ENCODE measurements at regions not wholly inside any gene's neighbourhood (a gene's known extent, or its start where the extent isn't known, plus 50 kb on each side); places are given as distances from the start of the nearest gene placed in this dataset.

- DNase-seq (ENCODE audit: low read depth) (no peak), FAIRE-seq (no peak)
- Histone ChIP-seq H3K4me3 (ENCODE audit: low read depth, low read length) (no peak overlapping the region), H3K36me3 (ENCODE audit: control insufficient read depth, insufficient read depth, low read length) (no peaks in the 10 kb centered on the region), H3K27me3 (ENCODE audit: control insufficient read depth, insufficient read depth, low read length) (no peaks in the 10 kb centered on the region)
- TF ChIP-seq CTCF (IDR thresholded peaks at IDR 0.05; ENCODE audit: insufficient read depth, low read length, severe bottlenecking): no peak
These were observed 96.4 kb upstream of the CNKSR3 start for GRCh38 chr6:154606860-154607259.

GRCh38 chr6:154611241-154611640 is 100.8 kb upstream of the CNKSR3 start:
- no peak for TF ChIP-seq CTCF (IDR thresholded peaks at IDR 0.05; ENCODE audit: insufficient read depth, low read length, severe bottlenecking)
- DNase-seq (ENCODE audit: low read depth): no peak
- FAIRE-seq: no peak
- no peak overlapping the region for H3K4me3 ChIP-seq (ENCODE audit: low read depth, low read length)
- H3K27me3 ChIP-seq (ENCODE audit: control insufficient read depth, insufficient read depth, low read length): no peaks in the 10 kb centered on the region
- no peaks in the 10 kb centered on the region for H3K36me3 ChIP-seq (ENCODE audit: control insufficient read depth, insufficient read depth, low read length)

GRCh38 chr6:154611847-154612246 is 101.4 kb upstream of the CNKSR3 start:
- H3K27me3 ChIP-seq (ENCODE audit: control insufficient read depth, insufficient read depth, low read length): no peaks in the 10 kb centered on the region
- DNase-seq (ENCODE audit: low read depth): no peak
- no peak for TF ChIP-seq CTCF (IDR thresholded peaks at IDR 0.05; ENCODE audit: insufficient read depth, low read length, severe bottlenecking)
- FAIRE-seq: no peak
- no peak overlapping the region for H3K4me3 ChIP-seq (ENCODE audit: low read depth, low read length)
- no peaks in the 10 kb centered on the region for H3K36me3 ChIP-seq (ENCODE audit: control insufficient read depth, insufficient read depth, low read length)

GRCh38 chr6:154613137-154613676 is 102.7 kb upstream of the CNKSR3 start:
- no peak for TF ChIP-seq CTCF (IDR thresholded peaks at IDR 0.05; ENCODE audit: insufficient read depth, low read length, severe bottlenecking)
- DNase-seq (ENCODE audit: low read depth) (peak; percentile 93), FAIRE-seq (peak; percentile 66)
- Histone ChIP-seq H3K27me3 (ENCODE audit: control insufficient read depth, insufficient read depth, low read length) (no peaks in the 10 kb centered on the region), H3K36me3 (ENCODE audit: control insufficient read depth, insufficient read depth, low read length) (no peaks in the 10 kb centered on the region), H3K4me3 (ENCODE audit: low read depth, low read length) (no peak overlapping the region)

- Histone ChIP-seq H3K4me3 (ENCODE audit: low read depth, low read length) (no peak overlapping the region), H3K27me3 (ENCODE audit: control insufficient read depth, insufficient read depth, low read length) (no peaks in the 10 kb centered on the region), H3K36me3 (ENCODE audit: control insufficient read depth, insufficient read depth, low read length) (no peaks in the 10 kb centered on the region)
- TF ChIP-seq CTCF (IDR thresholded peaks at IDR 0.05; ENCODE audit: insufficient read depth, low read length, severe bottlenecking): no peak
- no peak for DNase-seq (ENCODE audit: low read depth)
- FAIRE-seq: no peak
These were observed 103.6 kb upstream of the CNKSR3 start for GRCh38 chr6:154614101-154614500.

- H3K4me3 ChIP-seq (ENCODE audit: low read depth, low read length): no peak overlapping the region
- FAIRE-seq (no peak), DNase-seq (ENCODE audit: low read depth) (no peak)
- no peaks in the 10 kb centered on the region for H3K27me3 ChIP-seq (ENCODE audit: control insufficient read depth, insufficient read depth, low read length)
- TF ChIP-seq CTCF (IDR thresholded peaks at IDR 0.05; ENCODE audit: insufficient read depth, low read length, severe bottlenecking): no peak
- H3K36me3 ChIP-seq (ENCODE audit: control insufficient read depth, insufficient read depth, low read length): no peaks in the 10 kb centered on the region
These were observed 104.2 kb upstream of the CNKSR3 start for GRCh38 chr6:154614641-154615040.

All from bronchial epithelial cell (primary cell).